Cardiac muscle cell (in vitro differentiated cells and primary cell): ENCODE measurements at regions not wholly inside any gene's neighbourhood (a gene's known extent, or its start where the extent isn't known, plus 50 kb on each side); places are given as distances from the start of the nearest gene placed in this dataset.

Experiments
- DNase-seq, 2 donors: peaks; one replicate each; pipeline versions ENCODE4 v3.0.0 to v3.0.0-alpha.2; 2010 to 2017; ENCODE audit warnings: low read depth in 1 of 2, low spot score in 1 of 2
- H3K27ac ChIP-seq: fragments of 200-600 bp; sonication (generic); 2 replicates; pipeline ENCODE4 v1.5.1; 2016
- H3K27me3 ChIP-seq: fragments of 200-600 bp; sonication (generic); 2 replicates; pipeline ENCODE4 v1.6.0; 2016; ENCODE audit warnings: control low read depth
- H3K36me3 ChIP-seq: fragments of 200-600 bp; sonication (generic); 2 replicates; pipeline ENCODE4 v1.5.1; 2016; ENCODE audit warnings: control low read depth
- H3K4me1 ChIP-seq: fragments of 200-600 bp; sonication (generic); 2 replicates; pipeline ENCODE4 v1.8.1; 2017; ENCODE audit warnings: low read depth, mild to moderate bottlenecking, mixed run types
- H3K4me3 ChIP-seq: fragments of 200-600 bp; sonication (generic); 2 replicates; pipeline ENCODE4 v1.5.1; 2016; ENCODE audit warnings: mild to moderate bottlenecking
- H3K9me3 ChIP-seq: fragments of 200-600 bp; sonication (generic); 2 replicates; pipeline ENCODE4 v1.5.1; 2017; ENCODE audit warnings: low read depth, mild to moderate bottlenecking, control low read depth
- CTCF ChIP-seq: IDR thresholded peaks from 2 replicates; pipeline ENCODE4 v1.5.1; 2012; ENCODE audit warnings: low read depth, mild to moderate bottlenecking, low read length

DNA sequence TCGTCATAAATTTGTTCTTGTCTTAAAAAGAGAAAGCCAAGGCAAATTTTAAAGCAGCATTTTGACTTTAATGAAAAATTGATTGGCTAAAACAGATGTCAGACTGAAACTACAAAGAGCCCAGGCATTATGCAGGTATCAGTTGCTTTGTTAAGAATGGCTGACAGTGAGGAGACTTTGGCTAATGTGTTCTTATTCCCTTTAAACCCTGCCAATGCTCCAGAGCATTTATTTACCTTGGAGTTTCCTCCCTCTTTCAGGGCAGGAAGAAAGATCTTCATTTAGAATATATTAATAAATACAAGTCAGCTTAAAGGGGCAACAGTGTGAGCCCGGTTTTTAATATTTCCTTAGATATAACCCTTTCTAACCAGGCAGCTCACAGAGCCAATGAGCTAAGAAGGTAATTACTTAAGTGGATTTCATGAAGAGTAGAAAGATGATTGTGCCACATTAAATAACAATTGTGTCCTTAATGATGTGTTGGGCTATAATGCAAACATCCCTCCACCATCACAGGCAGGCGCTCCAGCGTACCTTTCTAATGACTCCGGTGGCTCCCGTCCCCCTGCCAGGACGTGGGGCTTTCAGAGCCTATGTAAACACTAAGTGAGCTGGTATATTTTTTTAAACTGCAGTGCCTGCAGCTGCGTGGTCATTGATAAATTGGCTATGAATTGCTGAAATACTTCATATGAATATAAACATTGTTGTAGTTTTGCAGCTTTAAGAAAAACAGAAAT lies 349.4 kb upstream of the POU3F3 start:
- Histone ChIP-seq H3K4me1 (no peaks in the 10 kb centered on the region), H3K36me3 (no peaks in the 10 kb centered on the region)

DNA sequence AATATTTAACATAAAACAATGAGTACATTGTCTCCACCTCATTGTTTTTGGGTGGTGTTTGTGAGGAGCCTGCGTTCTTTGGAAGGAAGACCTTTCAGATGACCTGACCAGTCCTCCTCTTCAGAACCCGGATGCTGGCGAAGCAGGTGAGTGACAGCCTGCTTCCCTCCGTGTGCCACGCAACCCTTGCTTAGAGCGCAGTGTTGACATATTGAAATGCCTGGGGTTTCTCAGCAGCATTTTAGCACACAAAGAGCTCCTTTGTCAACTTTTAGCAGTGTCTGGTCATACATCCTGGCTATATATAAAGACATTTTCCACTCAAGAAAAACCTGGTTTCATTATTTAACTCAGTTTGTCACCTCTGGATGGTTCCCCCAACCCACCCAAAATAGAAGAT lies 335.7 kb upstream of the POU3F3 start:
- Histone ChIP-seq H3K4me3 (no peak overlapping the region), H3K27ac (no peak overlapping the region), H3K36me3 (no peaks in the 10 kb centered on the region), H3K27me3 (no peaks in the 10 kb centered on the region), H3K9me3 (no peaks in the 10 kb centered on the region), H3K4me1 (no peaks in the 10 kb centered on the region)
- no peak for TF ChIP-seq CTCF
- DNase-seq: no peak

More for the DNA sequence above, 349.4 kb upstream of the POU3F3 start:
- H3K27ac ChIP-seq: no peak overlapping the region
- no peak overlapping the region for H3K4me3 ChIP-seq
- H3K27me3 ChIP-seq: no peaks in the 10 kb centered on the region
- H3K9me3 ChIP-seq: no peaks in the 10 kb centered on the region
- no peak for TF ChIP-seq CTCF
- DNase-seq: no peak

DNA sequence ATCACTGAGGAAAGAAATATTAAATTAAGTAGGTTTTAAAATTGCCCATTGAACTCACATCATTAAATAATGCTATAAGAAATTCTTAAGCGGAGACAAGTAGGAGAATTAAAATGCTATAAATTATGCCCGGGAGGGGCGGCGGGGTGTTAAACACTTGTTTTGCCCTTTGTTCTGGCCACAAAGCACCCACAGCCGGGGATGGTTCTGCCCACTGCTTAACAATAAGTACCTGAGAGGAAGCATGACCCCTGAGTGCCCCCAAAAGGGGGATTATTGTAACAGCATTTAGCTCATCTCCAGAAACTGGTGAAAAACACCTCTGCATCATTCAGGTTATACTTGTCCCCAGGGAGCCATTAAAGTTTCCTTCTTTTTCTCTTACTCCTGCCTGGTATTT lies 332.7 kb upstream of the POU3F3 start:
- Histone ChIP-seq H3K36me3 (no peaks in the 10 kb centered on the region), H3K27ac (no peak overlapping the region), H3K4me3 (no peak overlapping the region), H3K27me3 (no peaks in the 10 kb centered on the region), H3K9me3 (no peaks in the 10 kb centered on the region), H3K4me1 (no peaks in the 10 kb centered on the region)
- peak in 1 of 2 donors; percentile 7 for DNase-seq
- TF ChIP-seq CTCF: no peak

GRCh38 chr2:104523921-104524320 lies 330.0 kb upstream of the POU3F3 start:
- Histone ChIP-seq H3K4me1 (no peaks in the 10 kb centered on the region), H3K36me3 (no peaks in the 10 kb centered on the region), H3K4me3 (no peak overlapping the region), H3K27ac (no peak overlapping the region), H3K27me3 (no peaks in the 10 kb centered on the region), H3K9me3 (no peaks in the 10 kb centered on the region)
- TF ChIP-seq CTCF: no peak
- DNase-seq: no peak

GRCh38 chr2:104528101-104528500 lies 325.8 kb upstream of the POU3F3 start:
- H3K27me3 ChIP-seq: no peaks in the 10 kb centered on the region
- H3K27ac ChIP-seq: no peak overlapping the region
- H3K4me1 ChIP-seq: no peaks in the 10 kb centered on the region
- H3K36me3 ChIP-seq: no peaks in the 10 kb centered on the region
- DNase-seq: peak in 1 of 2 donors; percentile 29
- no peak overlapping the region for H3K4me3 ChIP-seq
- H3K9me3 ChIP-seq: no peaks in the 10 kb centered on the region
- TF ChIP-seq CTCF: no peak
